Sigmoid colon (tissue), 6 donors: ENCODE measurements at regions not wholly inside any gene's neighbourhood (a gene's known extent, or its start where the extent isn't known, plus 50 kb on each side); places are given as distances from the start of the nearest gene placed in this dataset.

Source experiments
- DNase-seq: peaks from one replicate; pipeline ENCODE4 v3.0.0-alpha.2; 2019
- H3K27ac ChIP-seq, 4 donors: fragments of 200-600 bp; sonication (generic); one replicate each; pipeline ENCODE4 v1.5.1; 2016 to 2019; ENCODE audit warnings: mild to moderate bottlenecking in 1 of 4
- H3K27me3 ChIP-seq, 3 donors: fragments of 200-600 bp; sonication (generic); one replicate each; pipeline ENCODE4 v1.5.1; 2019; ENCODE audit warnings: mild to moderate bottlenecking in 1 of 3
- H3K36me3 ChIP-seq, 4 donors: fragments of 200-600 bp; sonication (generic); one replicate each; pipeline ENCODE4 v1.5.1; 2016 to 2019
- H3K4me1 ChIP-seq, 4 donors: fragments of 200-600 bp; sonication (generic); one replicate each; pipeline ENCODE4 v1.5.1; 2017 to 2019
- H3K4me3 ChIP-seq, 4 donors: fragments of 200-600 bp; sonication (generic); one replicate each; pipeline ENCODE4 v1.5.1; 2017 to 2019; ENCODE audit warnings: mild to moderate bottlenecking in 2 of 4, moderate library complexity in 1 of 4
- H3K9me3 ChIP-seq, 4 donors: fragments of 200-600 bp in 3 of 4; sonication (generic) in 3 of 4; one replicate each; pipeline versions ENCODE4 v1.5.1 to v1.6.1; 2013 to 2019
- CTCF ChIP-seq, 4 experiments: fragments of 450-650 bp in 3 of 4; fragments of 200-600 bp in 1 of 4; IDR thresholded peaks; one replicate each; pipeline ENCODE4 v1.5.1; 2016 to 2019; ENCODE audit warnings: antibody characterized with exemption in 4 of 4, mild to moderate bottlenecking in 3 of 4, moderate library complexity in 2 of 4
- EP300 ChIP-seq, 4 donors: sonication (generic); formaldehyde crosslinking; IDR thresholded peaks; one replicate each; pipeline ENCODE4 v1.6.1; 2017; ENCODE audit warnings: antibody characterized with exemption in 4 of 4
- POLR2A ChIP-seq, 2 donors: fragments of 450-650 bp; IDR thresholded peaks; one replicate each; pipeline ENCODE4 v1.6.1; 2016; ENCODE audit warnings: antibody characterized with exemption in 2 of 2, mild to moderate bottlenecking in 2 of 2, moderate library complexity in 2 of 2
- POLR2AphosphoS5 ChIP-seq, 4 donors: sonication (generic); formaldehyde crosslinking; IDR thresholded peaks; one replicate each; pipeline ENCODE4 v1.6.1; 2017; ENCODE audit warnings: antibody characterized with exemption in 4 of 4
- WGBS, 2 donors: extraction: QIAGEN DNeasy Blood & Tissue Kit; methylation state at CpG; one replicate each; pipeline ENCODE4 v1.1.7; 2013; 5-methylcytosine and 5-hydroxymethylcytosine counted together
- intact Hi-C: fragments of 100-400 bp; cut with DNase I; formaldehyde crosslinking; loops from one replicate; pipeline ENCODE4 v1.15.1; 2023
- donor health status: healthy with polysubstance abuse.
- donor health status: healthy.

- WGBS, 2 donors, result 91 to 93% methylated on average over 1 of the region's 1 CpG
These were observed 691.3 kb upstream of the CXADR start for GRCh38 chr21:16821588-16821987.

GRCh38 chr21:16829532-16829931 is 683.3 kb upstream of the CXADR start:
- Histone ChIP-seq H3K36me3 (no peaks in the 10 kb centered on the region), H3K9me3 (no peaks in the 10 kb centered on the region), H3K27me3 (no peaks in the 10 kb centered on the region), H3K4me1 (no peaks in the 10 kb centered on the region), H3K4me3 (no peak overlapping the region), H3K27ac (no peak overlapping the region)
- no peak for TF ChIP-seq POLR2AphosphoS5 (IDR thresholded peaks at IDR 0.05)
- TF ChIP-seq CTCF (IDR thresholded peaks at IDR 0.05), result no peak
- no peak for TF ChIP-seq POLR2A (IDR thresholded peaks at IDR 0.05)
- TF ChIP-seq EP300 (IDR thresholded peaks at IDR 0.05), result no peak
- WGBS, 2 donors, result 73 to 74% methylated on average over 3 of the region's 3 CpGs
- intact Hi-C loops, result no loop called here
- no peak for DNase-seq

More at GRCh38 chr21:16821588-16821987, 691.3 kb upstream of the CXADR start:
- Histone ChIP-seq H3K27me3 (no peaks in the 10 kb centered on the region), H3K4me1 (no peaks in the 10 kb centered on the region), H3K36me3 (no peaks in the 10 kb centered on the region), H3K9me3 (no peaks in the 10 kb centered on the region), H3K27ac (no peak overlapping the region), H3K4me3 (no peak overlapping the region)
- no peak for DNase-seq
- TF ChIP-seq EP300 (IDR thresholded peaks at IDR 0.05) (no peak), POLR2A (IDR thresholded peaks at IDR 0.05) (no peak), POLR2AphosphoS5 (IDR thresholded peaks at IDR 0.05) (no peak), CTCF (IDR thresholded peaks at IDR 0.05) (no peak)
- intact Hi-C loops, result no loop called here

- Histone ChIP-seq H3K4me1 (peaks cover 0 to 7% (median 7%) of the 10 kb centered on the region in 4 donors), H3K9me3 (no peaks in the 10 kb centered on the region), H3K27me3 (no peaks in the 10 kb centered on the region), H3K27ac (no peak overlapping the region), H3K4me3 (no peak overlapping the region), H3K36me3 (no peaks in the 10 kb centered on the region)
- DNase-seq, result no peak
- TF ChIP-seq EP300 (IDR thresholded peaks at IDR 0.05) (no peak), CTCF (IDR thresholded peaks at IDR 0.05) (no peak), POLR2A (IDR thresholded peaks at IDR 0.05) (no peak), POLR2AphosphoS5 (IDR thresholded peaks at IDR 0.05) (no peak)
- intact Hi-C loops, result no loop called here
These were observed 680.1 kb upstream of the CXADR start for GRCh38 chr21:16832791-16833190.

GRCh38 chr21:16834791-16835190 is 678.1 kb upstream of the CXADR start:
- 90 to 93% methylated on average over 1 of the region's 1 CpG for WGBS, 2 donors
- no peak for DNase-seq
- TF ChIP-seq POLR2A (IDR thresholded peaks at IDR 0.05) (no peak), CTCF (IDR thresholded peaks at IDR 0.05) (no peak), POLR2AphosphoS5 (IDR thresholded peaks at IDR 0.05) (no peak), EP300 (IDR thresholded peaks at IDR 0.05) (no peak)

GRCh38 chr21:16837321-16837720 is 675.5 kb upstream of the CXADR start:
- Histone ChIP-seq H3K36me3 (no peaks in the 10 kb centered on the region), H3K9me3 (no peaks in the 10 kb centered on the region), H3K27me3 (no peaks in the 10 kb centered on the region), H3K4me1 (peaks cover 0 to 24% (median 18%) of the 10 kb centered on the region in 4 donors), H3K27ac (no peak overlapping the region), H3K4me3 (no peak overlapping the region)
- TF ChIP-seq POLR2A (IDR thresholded peaks at IDR 0.05), result no peak
- TF ChIP-seq CTCF (IDR thresholded peaks at IDR 0.05), result no peak
- no peak for TF ChIP-seq POLR2AphosphoS5 (IDR thresholded peaks at IDR 0.05)
- no peak for TF ChIP-seq EP300 (IDR thresholded peaks at IDR 0.05)
- no peak for DNase-seq
- intact Hi-C loops, result no loop called here

More at GRCh38 chr21:16834791-16835190, 678.1 kb upstream of the CXADR start:
- Histone ChIP-seq H3K27ac (no peak overlapping the region), H3K4me3 (no peak overlapping the region), H3K9me3 (no peaks in the 10 kb centered on the region), H3K27me3 (no peaks in the 10 kb centered on the region), H3K36me3 (no peaks in the 10 kb centered on the region), H3K4me1 (peaks cover 0 to 18% (median 15%) of the 10 kb centered on the region in 4 donors)
- intact Hi-C loops, result no loop called here
